ENCODE measurements at regions not wholly inside any gene's neighbourhood (a gene's known extent, or its start where the extent isn't known, plus 50 kb on each side); places are given as distances from the start of the nearest gene placed in this dataset.

DNA sequence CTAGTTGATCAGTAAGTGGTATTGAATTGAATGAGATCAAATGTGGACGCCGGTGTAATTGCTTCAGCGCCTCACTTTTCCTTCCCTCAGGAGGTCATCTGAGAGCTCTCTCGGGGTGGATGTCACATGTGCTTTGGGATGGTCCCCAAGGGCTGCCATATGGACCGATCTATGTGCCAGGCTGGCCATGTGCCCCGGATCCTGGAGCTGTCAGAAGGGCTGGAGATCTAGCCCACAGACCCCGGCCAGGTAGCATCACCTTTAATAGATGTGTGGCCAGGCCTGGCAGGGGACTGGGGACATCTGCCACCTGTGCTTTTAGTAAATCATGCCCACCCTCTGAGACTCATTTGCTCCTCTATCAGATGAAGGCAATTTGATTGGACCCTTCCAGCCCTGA is 95.3 kb upstream of the CRHR1 start:
- WGBS (ENCODE audit: low lambda C conversion rate, missing lambda C conversion rate) = 85% methylated on average over 7 of the region's 7 CpGs

DNA sequence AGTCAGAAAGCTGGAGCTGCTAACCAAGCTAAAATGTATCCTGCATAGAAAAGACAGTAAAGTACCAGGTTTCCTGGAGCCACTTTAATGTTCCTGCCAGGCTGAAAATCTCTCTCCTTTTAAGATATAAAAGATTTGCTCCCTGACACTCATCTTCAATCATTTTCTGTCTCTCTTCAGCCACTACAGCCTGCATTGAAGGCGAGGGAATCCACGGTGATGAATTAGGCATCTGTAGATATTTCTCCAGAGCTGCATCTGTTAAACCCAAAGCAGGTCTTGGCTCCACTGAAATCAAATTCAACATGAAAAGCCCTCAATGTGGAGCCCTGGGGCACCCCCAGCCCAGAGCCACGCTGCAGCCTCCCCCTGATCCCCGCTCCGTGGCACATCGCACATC is 94.7 kb upstream of the CRHR1 start:
- no peak overlapping the region for H3K27ac ChIP-seq
- no peaks in the 10 kb centered on the region for H4K20me1 ChIP-seq (ENCODE audit: insufficient read depth, poor library complexity, severe bottlenecking)
- no peaks in the 10 kb centered on the region for H3K79me2 ChIP-seq
- no peak overlapping the region for H3K4me2 ChIP-seq
- 92% methylated on average over 6 of the region's 6 CpGs for WGBS (ENCODE audit: low lambda C conversion rate, missing lambda C conversion rate)
- no peaks in the 10 kb centered on the region for H3K9me3 ChIP-seq (ENCODE audit: low read depth)
- H3K27me3 ChIP-seq = peaks cover 27% of the 10 kb centered on the region
- no peak overlapping the region for H3K4me3 ChIP-seq
- H3K36me3 ChIP-seq (replicated peaks; ENCODE audit: insufficient read depth, low read depth) = no peaks in the 10 kb centered on the region
- no peak for TF ChIP-seq EZH2phosphoT487 (IDR thresholded peaks at IDR 0.05; ENCODE audit: low read depth, severe bottlenecking, unreplicated experiment)
- TF ChIP-seq EZH2 (IDR thresholded peaks at IDR 0.05; ENCODE audit: borderline replicate concordance) = no peak
- no peak for TF ChIP-seq CTCF (IDR thresholded peaks at IDR 0.05; ENCODE audit: poor library complexity)
- H3K4me1 ChIP-seq (ENCODE audit: insufficient read depth) = no peaks in the 10 kb centered on the region
- H2AFZ ChIP-seq = no peak overlapping the region
- DNase-seq (ENCODE audit: low spot score) = no peak
- no peaks in the 10 kb centered on the region for H3K9me2 ChIP-seq (replicated peaks; ENCODE audit: insufficient read depth)

More for the DNA sequence above, 95.3 kb upstream of the CRHR1 start:
- Histone ChIP-seq H3K4me3 (no peak overlapping the region), H3K27ac (no peak overlapping the region), H3K79me2 (no peaks in the 10 kb centered on the region), H3K9me2 (replicated peaks; ENCODE audit: insufficient read depth) (no peaks in the 10 kb centered on the region), H3K36me3 (replicated peaks; ENCODE audit: insufficient read depth, low read depth) (no peaks in the 10 kb centered on the region), H3K4me2 (no peak overlapping the region), H3K27me3 (peaks cover 26% of the 10 kb centered on the region), H3K9me3 (ENCODE audit: low read depth) (no peaks in the 10 kb centered on the region), H3K4me1 (ENCODE audit: insufficient read depth) (no peaks in the 10 kb centered on the region), H2AFZ (no peak overlapping the region), H4K20me1 (ENCODE audit: insufficient read depth, poor library complexity, severe bottlenecking) (no peaks in the 10 kb centered on the region)
- no peak for TF ChIP-seq EZH2phosphoT487 (IDR thresholded peaks at IDR 0.05; ENCODE audit: low read depth, severe bottlenecking, unreplicated experiment)
- no peak for TF ChIP-seq CTCF (IDR thresholded peaks at IDR 0.05; ENCODE audit: poor library complexity)
- TF ChIP-seq EZH2 (IDR thresholded peaks at IDR 0.05; ENCODE audit: borderline replicate concordance) = no peak
- DNase-seq (ENCODE audit: low spot score) = no peak

DNA sequence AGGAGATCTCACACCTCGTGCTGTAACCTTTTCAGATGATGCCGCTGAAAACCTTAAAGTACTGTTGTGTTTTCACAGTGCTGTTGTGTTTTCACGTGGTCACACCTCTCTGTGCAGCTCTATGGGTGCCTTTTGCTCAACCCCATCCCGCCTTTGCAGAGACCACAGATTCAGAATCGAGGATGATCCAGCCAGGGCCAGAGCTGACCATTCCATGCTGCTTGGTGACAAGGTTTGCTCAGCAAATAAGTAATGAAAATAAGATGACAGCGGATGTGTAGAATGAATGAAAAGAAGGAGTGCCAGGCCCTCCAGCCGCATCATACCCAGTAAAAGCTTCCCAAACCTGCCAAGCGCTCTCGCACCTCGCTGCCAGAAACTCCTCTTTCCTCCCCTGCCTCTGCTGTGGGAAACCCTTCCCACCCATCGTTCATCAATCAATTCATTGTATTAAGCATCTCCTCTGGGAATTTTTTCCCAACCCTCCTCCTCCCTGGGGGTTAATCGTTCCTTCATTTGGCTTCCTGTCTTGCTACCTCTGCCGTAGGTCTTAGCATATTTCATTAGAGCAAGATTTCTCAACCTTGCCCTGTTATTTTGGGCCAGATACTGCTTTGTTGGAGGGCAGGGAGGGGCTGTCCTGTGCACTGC is 93.4 kb upstream of the CRHR1 start:
- no peak for TF ChIP-seq EZH2 (IDR thresholded peaks at IDR 0.05; ENCODE audit: borderline replicate concordance)
- no peak overlapping the region for H3K27ac ChIP-seq
- H3K36me3 ChIP-seq (replicated peaks; ENCODE audit: insufficient read depth, low read depth) = no peaks in the 10 kb centered on the region
- no peak overlapping the region for H3K4me2 ChIP-seq
- H3K9me2 ChIP-seq (replicated peaks; ENCODE audit: insufficient read depth) = no peaks in the 10 kb centered on the region
- no peak overlapping the region for H2AFZ ChIP-seq
- no peak overlapping the region for H3K4me3 ChIP-seq
- no peaks in the 10 kb centered on the region for H3K79me2 ChIP-seq
- no peak for DNase-seq (ENCODE audit: low spot score)
- no peaks in the 10 kb centered on the region for H3K4me1 ChIP-seq (ENCODE audit: insufficient read depth)
- WGBS (ENCODE audit: low lambda C conversion rate, missing lambda C conversion rate) = 72% methylated on average over 13 of the region's 13 CpGs
- H4K20me1 ChIP-seq (ENCODE audit: insufficient read depth, poor library complexity, severe bottlenecking) = no peaks in the 10 kb centered on the region
- peaks cover 33% of the 10 kb centered on the region for H3K27me3 ChIP-seq
- no peaks in the 10 kb centered on the region for H3K9me3 ChIP-seq (ENCODE audit: low read depth)

GRCh38 chr17:45692661-45693060 is 91.5 kb upstream of the CRHR1 start:
- H2AFZ ChIP-seq = no peak overlapping the region

More at GRCh38 chr17:45692661-45693060, 91.5 kb upstream of the CRHR1 start:
- Histone ChIP-seq H3K36me3 (replicated peaks; ENCODE audit: insufficient read depth, low read depth) (no peaks in the 10 kb centered on the region), H3K4me1 (ENCODE audit: insufficient read depth) (no peaks in the 10 kb centered on the region), H3K27ac (no peak overlapping the region), H3K9me3 (ENCODE audit: low read depth) (no peaks in the 10 kb centered on the region), H4K20me1 (ENCODE audit: insufficient read depth, poor library complexity, severe bottlenecking) (no peaks in the 10 kb centered on the region), H3K27me3 (peaks cover 36% of the 10 kb centered on the region), H3K4me3 (no peak overlapping the region), H3K4me2 (no peak overlapping the region), H3K9me2 (replicated peaks; ENCODE audit: insufficient read depth) (no peaks in the 10 kb centered on the region), H3K79me2 (no peaks in the 10 kb centered on the region)
- no peak for DNase-seq (ENCODE audit: low spot score)
- TF ChIP-seq EZH2 (IDR thresholded peaks at IDR 0.05; ENCODE audit: borderline replicate concordance) (no peak), EZH2phosphoT487 (IDR thresholded peaks at IDR 0.05; ENCODE audit: low read depth, severe bottlenecking, unreplicated experiment) (no peak), CTCF (IDR thresholded peaks at IDR 0.05; ENCODE audit: poor library complexity) (no peak)
- WGBS (ENCODE audit: low lambda C conversion rate, missing lambda C conversion rate) = 67% methylated on average over 4 of the region's 4 CpGs
